Adrenal gland (tissue), 9 donors: ENCODE measurements at regions not wholly inside any gene's neighbourhood (a gene's known extent, or its start where the extent isn't known, plus 50 kb on each side); places are given as distances from the start of the nearest gene placed in this dataset.

Experiments used
- DNase-seq, 7 donors: peaks; one replicate each; pipeline ENCODE4 v3.0.0-alpha.2; 2019 to 2020
- H3K27ac ChIP-seq, 5 donors: fragments of 200-600 bp; sonication (generic) in 4 of 5; 1 replicate in 3 of 5; 2 replicates in 2 of 5; pipeline versions ENCODE4 v1.5.1 to v1.8.0; 2016 to 2020; ENCODE audit warnings: mild to moderate bottlenecking in 1 of 5
- H3K27me3 ChIP-seq: fragments of 200-600 bp; 2 replicates; pipeline ENCODE4 v1.8.0; 2021
- H3K36me3 ChIP-seq, 2 donors: fragments of 200-600 bp; replicated peaks in 1 of 2; 1 replicate in 1 of 2; 2 replicates in 1 of 2; pipeline versions ENCODE4 v1.5.1 to v1.8.0; 2018 to 2022
- H3K4me1 ChIP-seq, 2 donors: fragments of 200-600 bp; replicated peaks in 1 of 2; 1 replicate in 1 of 2; 2 replicates in 1 of 2; pipeline versions ENCODE4 v1.5.1 to v1.8.0; 2018 to 2021
- H3K4me3 ChIP-seq, 4 donors: fragments of 200-600 bp; sonication (generic) in 3 of 4; one replicate each; pipeline ENCODE4 v1.5.1; 2016 to 2018
- H3K9me3 ChIP-seq, 3 donors: fragments of 200-600 bp; sonication (generic) in 1 of 3; replicated peaks in 1 of 3; 1 replicate in 2 of 3; 2 replicates in 1 of 3; pipeline versions ENCODE4 v1.5.1 to v1.8.0; 2016 to 2021
- CTCF ChIP-seq, 6 experiments: fragments of 450-650 bp in 4 of 6; fragments of 200-600 bp in 2 of 6; sonication (generic) in 1 of 6; IDR thresholded peaks; 1 replicate in 5 of 6; 2 replicates in 1 of 6; pipeline versions ENCODE4 v1.5.1 to v1.8.0; 2016 to 2021; ENCODE audit warnings: antibody characterized with exemption in 6 of 6, mild to moderate bottlenecking in 2 of 6, moderate library complexity in 1 of 6
- POLR2A ChIP-seq, 2 donors: fragments of 450-650 bp; IDR thresholded peaks; one replicate each; pipeline ENCODE4 v1.6.1; 2017; ENCODE audit warnings: antibody characterized with exemption in 2 of 2, mild to moderate bottlenecking in 2 of 2, moderate library complexity in 1 of 2
- WGBS, 4 donors: extraction: QIAGEN DNeasy Blood & Tissue Kit in 2 of 4; methylation state at CpG; one replicate each; pipeline versions ENCODE4 v1.1.5 to v1.1.7; 2013 to 2017; 5-methylcytosine and 5-hydroxymethylcytosine counted together
- intact Hi-C, 2 donors: fragments of 100-400 bp; cut with DNase I; formaldehyde crosslinking; loops; one replicate each; pipeline versions ENCODE4 v1.14.1 to v1.15.0; 2022 to 2023
- donor health status: healthy with polysubstance abuse.
- donor health status: Bipolar disorder and iron deficiency.
- donor health status: DM: yes; HTN: yes; CAD: no.
- donor health status: DM: no; HTN: no; CAD: no.
- donor health status: DM: no; HTN: no; CAD: no.

- Histone ChIP-seq H3K9me3 (no peaks in the 10 kb centered on the region), H3K27ac (no peak overlapping the region), H3K4me3 (no peak overlapping the region), H3K4me1 (no peaks in the 10 kb centered on the region), H3K36me3 (no peaks in the 10 kb centered on the region), H3K27me3 (no peaks in the 10 kb centered on the region)
- DNase-seq: peak in 1 of 7 donors; percentile 33
- TF ChIP-seq POLR2A (IDR thresholded peaks at IDR 0.05): no peak
- no peak for TF ChIP-seq CTCF (IDR thresholded peaks at IDR 0.05)
- WGBS, 4 donors: 73 to 88% (median 76%) methylated on average over 11 to 15 of the region's 15 CpGs
- intact Hi-C loops: no loop called here
Measured at GRCh38 chr1:4599521-4599920, 54.9 kb upstream of the AJAP1 start.

- intact Hi-C loops: no loop called here
- peak in 1 of 7 donors; percentile 10 for DNase-seq
- Histone ChIP-seq H3K36me3 (no peaks in the 10 kb centered on the region), H3K27ac (no peak overlapping the region), H3K9me3 (no peaks in the 10 kb centered on the region), H3K4me1 (no peaks in the 10 kb centered on the region), H3K27me3 (no peaks in the 10 kb centered on the region), H3K4me3 (no peak overlapping the region)
- TF ChIP-seq CTCF (IDR thresholded peaks at IDR 0.05) (no peak), POLR2A (IDR thresholded peaks at IDR 0.05) (no peak)
- 30 to 90% (median 54%) methylated on average over 9 to 27 of the region's 27 CpGs for WGBS, 4 donors
Measured at GRCh38 chr1:4599951-4600481, 54.4 kb upstream of the AJAP1 start.

GRCh38 chr1:4600615-4601460 is 53.6 kb upstream of the AJAP1 start:
- no peaks in the 10 kb centered on the region for H3K4me1 ChIP-seq
- intact Hi-C loops: no loop called here
- no peaks in the 10 kb centered on the region for H3K36me3 ChIP-seq
- TF ChIP-seq CTCF (IDR thresholded peaks at IDR 0.05) (no peak), POLR2A (IDR thresholded peaks at IDR 0.05) (no peak)
- peak in 1 of 7 donors; percentile 5 for DNase-seq
- no peaks in the 10 kb centered on the region for H3K9me3 ChIP-seq
- H3K27ac ChIP-seq: no peak overlapping the region
- no peak overlapping the region for H3K4me3 ChIP-seq
- H3K27me3 ChIP-seq: peaks cover 2% of the 10 kb centered on the region
- WGBS, 4 donors: 79 to 84% (median 83%) methylated on average over 11 to 18 of the region's 18 CpGs

- H3K27me3 ChIP-seq: peaks cover 5% of the 10 kb centered on the region
- DNase-seq: no peak
Measured at GRCh38 chr1:4601941-4602340, 52.5 kb upstream of the AJAP1 start.

More at GRCh38 chr1:4601941-4602340, 52.5 kb upstream of the AJAP1 start:
- intact Hi-C loops: no loop called here
- Histone ChIP-seq H3K9me3 (no peaks in the 10 kb centered on the region), H3K36me3 (no peaks in the 10 kb centered on the region), H3K4me1 (no peaks in the 10 kb centered on the region), H3K27ac (no peak overlapping the region), H3K4me3 (no peak overlapping the region)
- WGBS, 4 donors: 48 to 90% (median 73%) methylated on average over 3 to 4 of the region's 4 CpGs
- TF ChIP-seq POLR2A (IDR thresholded peaks at IDR 0.05): no peak
